ENCODE measurements at regions not wholly inside any gene's neighbourhood (a gene's known extent, or its start where the extent isn't known, plus 50 kb on each side); places are given as distances from the start of the nearest gene placed in this dataset.

DNA sequence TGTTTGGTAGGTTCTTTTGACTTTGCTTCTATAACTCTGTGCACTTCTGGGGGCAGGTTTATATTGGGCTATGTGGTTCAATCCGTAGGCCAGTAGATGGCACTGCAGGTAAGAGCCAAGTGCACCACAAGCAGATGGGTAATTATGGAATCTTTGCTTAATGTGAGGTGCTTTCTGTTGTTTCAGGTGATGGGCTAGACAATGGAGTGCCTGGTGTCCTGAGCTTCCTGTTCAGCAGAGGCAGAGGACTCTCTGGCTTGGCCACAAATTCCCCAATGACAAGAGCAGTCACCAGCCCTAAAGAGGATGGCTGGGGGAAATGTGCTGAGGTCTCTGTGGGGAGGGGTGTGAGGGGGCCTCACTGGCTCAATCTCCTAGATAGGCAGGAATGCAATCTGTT is 455.0 kb downstream of the CCSER2 start:
- CTCF ChIA-PET = no interaction called here
- no peaks in the 10 kb centered on the region for H3K36me3 Mint-ChIP-seq (ENCODE audit: low read depth)

DNA sequence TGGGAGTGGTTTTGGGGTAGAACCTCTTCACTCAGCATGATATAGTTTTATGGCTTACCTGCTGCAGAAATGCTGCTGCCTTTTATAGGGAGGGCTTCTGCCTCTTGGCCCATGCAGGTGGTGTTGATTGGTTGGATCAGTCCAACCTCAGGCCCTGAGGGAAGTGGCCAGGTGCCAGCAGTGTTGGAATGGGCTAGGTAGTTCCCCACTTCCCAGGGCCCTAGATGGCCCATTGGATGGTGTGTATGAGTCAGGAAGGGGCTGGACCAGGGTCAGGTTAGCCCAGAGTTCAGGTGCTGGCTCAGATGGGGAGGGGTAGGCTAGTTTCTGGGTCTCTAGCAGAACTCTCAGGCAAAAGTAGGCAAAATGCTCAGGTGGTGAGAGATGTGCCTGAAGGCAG is 455.5 kb downstream of the CCSER2 start:
- Mint-ChIP-seq H3K9me3 (no peaks in the 10 kb centered on the region), H3K36me3 (ENCODE audit: low read depth) (no peaks in the 10 kb centered on the region), H3K4me1 (ENCODE audit: low read depth) (no peaks in the 10 kb centered on the region), H3K27ac (no peak overlapping the region), H3K4me3 (no peak overlapping the region), H3K27me3 (peaks cover 15% of the 10 kb centered on the region)
- ATAC-seq (ENCODE audit: poor library complexity) (no peak), DNase-seq (no peak)
- Histone ChIP-seq H3K4me1 (ENCODE audit: insufficient read depth, low read length) (no peaks in the 10 kb centered on the region), H3K4me3 (ENCODE audit: low read length) (no peak overlapping the region), H3K36me3 (ENCODE audit: insufficient read depth, low read length) (no peaks in the 10 kb centered on the region), H3K27ac (ENCODE audit: low read depth in 1 of 2, low read length in 2 of 2) (no peak overlapping the region), H3K27me3 (ENCODE audit: control insufficient read depth in 1 of 2, insufficient read depth in 2 of 2, low read length in 2 of 2) (no peaks in the 10 kb centered on the region), H3K9me3 (ENCODE audit: control insufficient read depth in 1 of 2, insufficient read depth in 1 of 2, low read length in 2 of 2) (no peaks in the 10 kb centered on the region)
- intact Hi-C loops (cut with DNase I, micrococcal nuclease) = loop anchor here (5.0 kb wide), 1 partner anchor 1593 kb away; no protein-coding TSS in a partner anchor
- ChIA-PET CTCF (no interaction called here), POLR2A (no interaction called here)
- TF ChIP-seq, protein P1, sequence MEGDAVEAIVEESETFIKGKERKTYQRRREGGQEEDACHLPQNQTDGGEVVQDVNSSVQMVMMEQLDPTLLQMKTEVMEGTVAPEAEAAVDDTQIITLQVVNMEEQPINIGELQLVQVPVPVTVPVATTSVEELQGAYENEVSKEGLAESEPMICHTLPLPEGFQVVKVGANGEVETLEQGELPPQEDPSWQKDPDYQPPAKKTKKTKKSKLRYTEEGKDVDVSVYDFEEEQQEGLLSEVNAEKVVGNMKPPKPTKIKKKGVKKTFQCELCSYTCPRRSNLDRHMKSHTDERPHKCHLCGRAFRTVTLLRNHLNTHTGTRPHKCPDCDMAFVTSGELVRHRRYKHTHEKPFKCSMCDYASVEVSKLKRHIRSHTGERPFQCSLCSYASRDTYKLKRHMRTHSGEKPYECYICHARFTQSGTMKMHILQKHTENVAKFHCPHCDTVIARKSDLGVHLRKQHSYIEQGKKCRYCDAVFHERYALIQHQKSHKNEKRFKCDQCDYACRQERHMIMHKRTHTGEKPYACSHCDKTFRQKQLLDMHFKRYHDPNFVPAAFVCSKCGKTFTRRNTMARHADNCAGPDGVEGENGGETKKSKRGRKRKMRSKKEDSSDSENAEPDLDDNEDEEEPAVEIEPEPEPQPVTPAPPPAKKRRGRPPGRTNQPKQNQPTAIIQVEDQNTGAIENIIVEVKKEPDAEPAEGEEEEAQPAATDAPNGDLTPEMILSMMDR (IDR thresholded peaks at IDR 0.05) = no peak

More for the DNA sequence above, 455.0 kb downstream of the CCSER2 start:
- peaks cover 12% of the 10 kb centered on the region for H3K27me3 Mint-ChIP-seq
- Histone ChIP-seq H3K27ac (ENCODE audit: low read depth in 1 of 2, low read length in 2 of 2) (no peak overlapping the region), H3K4me1 (ENCODE audit: insufficient read depth, low read length) (no peaks in the 10 kb centered on the region), H3K36me3 (ENCODE audit: insufficient read depth, low read length) (no peaks in the 10 kb centered on the region), H3K9me3 (ENCODE audit: control insufficient read depth in 1 of 2, insufficient read depth in 1 of 2, low read length in 2 of 2) (no peaks in the 10 kb centered on the region), H3K4me3 (ENCODE audit: low read length) (no peak overlapping the region), H3K27me3 (ENCODE audit: control insufficient read depth in 1 of 2, insufficient read depth in 2 of 2, low read length in 2 of 2) (no peaks in the 10 kb centered on the region)
- TF ChIP-seq, protein P1 (IDR thresholded peaks at IDR 0.05) = no peak
- ATAC-seq (ENCODE audit: poor library complexity) (no peak), DNase-seq (peak in 1 of 14 experiments; percentile 11)
- intact Hi-C loops (cut with DNase I, micrococcal nuclease) = loop anchor here (5.0 kb wide), 1 partner anchor 1594 kb away; no protein-coding TSS in a partner anchor
- H3K4me1 Mint-ChIP-seq (ENCODE audit: low read depth) = no peaks in the 10 kb centered on the region
- H3K9me3 Mint-ChIP-seq = no peaks in the 10 kb centered on the region
- POLR2A ChIA-PET = no interaction called here
- no peak overlapping the region for H3K27ac Mint-ChIP-seq
- no peak overlapping the region for H3K4me3 Mint-ChIP-seq

DNA sequence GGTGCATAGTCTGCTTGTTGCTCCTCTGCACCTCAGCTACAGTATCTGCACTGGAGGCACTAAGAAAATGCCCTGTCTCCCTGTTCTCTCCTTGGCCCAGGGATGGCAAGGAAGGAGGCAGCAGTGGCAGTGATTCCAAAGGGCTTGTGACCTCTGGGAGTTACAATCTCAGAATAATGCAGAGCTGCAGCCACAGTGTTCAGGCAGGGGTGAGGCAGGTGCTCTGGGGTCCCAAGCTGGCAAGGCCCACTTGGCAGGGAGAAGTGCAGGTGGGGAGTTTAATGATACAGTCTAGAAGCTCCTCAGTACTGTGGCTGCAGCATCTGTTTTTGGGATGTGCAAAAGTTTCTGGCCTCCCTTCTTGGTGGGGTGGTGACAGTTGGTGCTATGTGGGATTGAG is 456.4 kb downstream of the CCSER2 start:
- TF ChIP-seq, protein P1 (IDR thresholded peaks at IDR 0.05) = no peak
- Histone ChIP-seq H3K36me3 (ENCODE audit: insufficient read depth, low read length) (no peaks in the 10 kb centered on the region), H3K4me1 (ENCODE audit: insufficient read depth, low read length) (no peaks in the 10 kb centered on the region), H3K9me3 (ENCODE audit: control insufficient read depth in 1 of 2, insufficient read depth in 1 of 2, low read length in 2 of 2) (no peaks in the 10 kb centered on the region), H3K27ac (ENCODE audit: low read depth in 1 of 2, low read length in 2 of 2) (no peak overlapping the region), H3K4me3 (ENCODE audit: low read length) (no peak overlapping the region), H3K27me3 (ENCODE audit: control insufficient read depth in 1 of 2, insufficient read depth in 2 of 2, low read length in 2 of 2) (no peaks in the 10 kb centered on the region)
- peaks cover 15% of the 10 kb centered on the region for H3K27me3 Mint-ChIP-seq
- no peak overlapping the region for H3K4me3 Mint-ChIP-seq
- ATAC-seq (ENCODE audit: poor library complexity) (no peak), DNase-seq (no peak)
- no peaks in the 10 kb centered on the region for H3K36me3 Mint-ChIP-seq (ENCODE audit: low read depth)
- ChIA-PET CTCF (no interaction called here), POLR2A (no interaction called here)
- H3K4me1 Mint-ChIP-seq (ENCODE audit: low read depth) = no peaks in the 10 kb centered on the region
- no peaks in the 10 kb centered on the region for H3K9me3 Mint-ChIP-seq
- no peak overlapping the region for H3K27ac Mint-ChIP-seq
- intact Hi-C loops (cut with DNase I, micrococcal nuclease) = loop anchor here (5.0 kb wide), 1 partner anchor 1593 kb away; no protein-coding TSS in a partner anchor
